Stomach (tissue), 4 donors: ENCODE measurements at regions not wholly inside any gene's neighbourhood (a gene's known extent, or its start where the extent isn't known, plus 50 kb on each side); places are given as distances from the start of the nearest gene placed in this dataset.

ENCODE experiments used
- POLR2A ChIP-seq, 4 donors: fragments of 450-650 bp; IDR thresholded peaks; one replicate each; pipeline ENCODE4 v1.6.1; 2016; ENCODE audit warnings: antibody characterized with exemption in 4 of 4, control low read depth in 2 of 4, mild to moderate bottlenecking in 1 of 4, moderate library complexity in 1 of 4
- POLR2AphosphoS5 ChIP-seq, 3 donors: sonication (generic); formaldehyde crosslinking; IDR thresholded peaks; one replicate each; pipeline ENCODE4 v1.6.1; 2016; ENCODE audit warnings: antibody characterized with exemption in 3 of 3
- TF ChIP-seq, protein P1 (sequence below), 7 experiments: fragments of 450-650 bp in 4 of 7; fragments of 200-600 bp in 3 of 7; sonication (generic) in 3 of 7; IDR thresholded peaks; one replicate each; pipeline ENCODE4 v1.5.1; 2016 to 2019; ENCODE audit warnings: antibody characterized with exemption in 7 of 7, control low read depth in 2 of 7, mild to moderate bottlenecking in 1 of 7

DNA sequence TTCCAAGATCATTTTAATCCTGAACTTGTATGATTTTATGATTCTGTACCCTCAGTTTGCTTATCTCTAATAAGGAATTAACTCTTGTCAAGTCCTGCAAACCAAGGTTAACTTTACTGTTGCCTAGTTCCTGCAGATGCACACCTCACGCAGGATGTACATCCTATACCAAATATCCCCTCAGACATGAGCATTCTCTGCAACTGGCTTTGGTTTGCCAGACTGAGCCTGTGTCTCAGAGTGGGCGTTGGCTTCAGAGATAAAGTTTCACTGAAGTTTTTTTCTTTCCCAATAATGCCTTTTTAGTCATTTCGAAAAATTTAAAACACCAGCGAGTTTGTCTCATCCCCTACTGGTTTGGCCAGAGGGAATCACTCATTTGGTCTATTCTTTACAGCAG is 173.9 kb downstream of the NR2F2 start:
- TF ChIP-seq, protein P1, sequence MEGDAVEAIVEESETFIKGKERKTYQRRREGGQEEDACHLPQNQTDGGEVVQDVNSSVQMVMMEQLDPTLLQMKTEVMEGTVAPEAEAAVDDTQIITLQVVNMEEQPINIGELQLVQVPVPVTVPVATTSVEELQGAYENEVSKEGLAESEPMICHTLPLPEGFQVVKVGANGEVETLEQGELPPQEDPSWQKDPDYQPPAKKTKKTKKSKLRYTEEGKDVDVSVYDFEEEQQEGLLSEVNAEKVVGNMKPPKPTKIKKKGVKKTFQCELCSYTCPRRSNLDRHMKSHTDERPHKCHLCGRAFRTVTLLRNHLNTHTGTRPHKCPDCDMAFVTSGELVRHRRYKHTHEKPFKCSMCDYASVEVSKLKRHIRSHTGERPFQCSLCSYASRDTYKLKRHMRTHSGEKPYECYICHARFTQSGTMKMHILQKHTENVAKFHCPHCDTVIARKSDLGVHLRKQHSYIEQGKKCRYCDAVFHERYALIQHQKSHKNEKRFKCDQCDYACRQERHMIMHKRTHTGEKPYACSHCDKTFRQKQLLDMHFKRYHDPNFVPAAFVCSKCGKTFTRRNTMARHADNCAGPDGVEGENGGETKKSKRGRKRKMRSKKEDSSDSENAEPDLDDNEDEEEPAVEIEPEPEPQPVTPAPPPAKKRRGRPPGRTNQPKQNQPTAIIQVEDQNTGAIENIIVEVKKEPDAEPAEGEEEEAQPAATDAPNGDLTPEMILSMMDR (IDR thresholded peaks at IDR 0.05), result no peak
- no peak for TF ChIP-seq POLR2A (IDR thresholded peaks at IDR 0.05)
- no peak for TF ChIP-seq POLR2AphosphoS5 (IDR thresholded peaks at IDR 0.05)
